Urothelium cell line (cell line): ENCODE measurements at regions not wholly inside any gene's neighbourhood (a gene's known extent, or its start where the extent isn't known, plus 50 kb on each side); places are given as distances from the start of the nearest gene placed in this dataset.
A peak's percentile ranks its signal among the peaks of the same experiment; 100 is the strongest.
"Not testable (repeated sequence)": the region's sequence is repeated elsewhere in the genome, so short reads cannot be mapped to it uniquely, and the experiment has no call there.

ENCODE experiments used
- DNase-seq: peaks from one replicate; pipeline ENCODE4 v3.0.0; 2011; ENCODE audit warnings: low spot score, mixed read lengths
- FAIRE-seq: peaks from 2 replicates; lab custom pipeline; 2011; peaks lifted over from hg19 to GRCh38; lab: Jason Lieb, UNC

- no peak for DNase-seq
- FAIRE-seq, result no peak
These were observed 154.7 kb upstream of the DGKB start for GRCh38 chr7:15057272-15057671.

GRCh38 chr7:15054304-15054703, 151.8 kb upstream of the DGKB start:
- FAIRE-seq, DNase-seq: not testable (repeated sequence)

- DNase-seq, result no peak
- FAIRE-seq, result no peak
These were observed 146.6 kb upstream of the DGKB start for GRCh38 chr7:15049157-15049556.

- FAIRE-seq (no peak), DNase-seq (no peak)
These were observed 144.3 kb upstream of the DGKB start for GRCh38 chr7:15046861-15047260.

GRCh38 chr7:15043931-15044330, 141.4 kb upstream of the DGKB start:
- DNase-seq (no peak), FAIRE-seq (no peak)

GRCh38 chr7:15042285-15043065, 139.9 kb upstream of the DGKB start:
- no peak for DNase-seq
- FAIRE-seq, result no peak

- no peak for FAIRE-seq
- DNase-seq, result no peak
These were observed 138.7 kb upstream of the DGKB start for GRCh38 chr7:15041226-15041625.

- DNase-seq (no peak), FAIRE-seq (no peak)
These were observed 133.3 kb upstream of the DGKB start for GRCh38 chr7:15035814-15036213.

GRCh38 chr7:15033039-15033438, 130.5 kb upstream of the DGKB start:
- DNase-seq (no peak), FAIRE-seq (no peak)

GRCh38 chr7:15018981-15019380, 116.4 kb upstream of the DGKB start:
- no peak for FAIRE-seq
- no peak for DNase-seq

GRCh38 chr7:15016766-15017165, 114.2 kb upstream of the DGKB start:
- DNase-seq, result peak; percentile 44
- no peak for FAIRE-seq

- no peak for FAIRE-seq
- no peak for DNase-seq
These were observed 113.7 kb upstream of the DGKB start for GRCh38 chr7:15016315-15016667.

GRCh38 chr7:15015545-15016314, 113.2 kb upstream of the DGKB start:
- FAIRE-seq (no peak), DNase-seq (peak; percentile 68)

- FAIRE-seq (no peak), DNase-seq (no peak)
These were observed 109.6 kb upstream of the DGKB start for GRCh38 chr7:15012135-15012534.

- DNase-seq, result no peak
- FAIRE-seq, result no peak
These were observed 108.7 kb upstream of the DGKB start for GRCh38 chr7:15011289-15011688.

- FAIRE-seq, result no peak
- DNase-seq, result peak; percentile 8
These were observed 105.0 kb upstream of the DGKB start for GRCh38 chr7:15007507-15007906.

GRCh38 chr7:15005672-15006071, 103.1 kb upstream of the DGKB start:
- FAIRE-seq, result no peak
- DNase-seq, result no peak

GRCh38 chr7:15000157-15000556, 97.6 kb upstream of the DGKB start:
- no peak for FAIRE-seq

GRCh38 chr7:14999331-14999730, 96.8 kb upstream of the DGKB start:
- FAIRE-seq (peak; percentile 5), DNase-seq (no peak)

More at GRCh38 chr7:15000157-15000556, 97.6 kb upstream of the DGKB start:
- no peak for DNase-seq

- DNase-seq (no peak), FAIRE-seq (no peak)
These were observed 93.2 kb upstream of the DGKB start for GRCh38 chr7:14995774-14996173.

GRCh38 chr7:14988941-14989340, 86.4 kb upstream of the DGKB start:
- FAIRE-seq (no peak), DNase-seq (no peak)

- FAIRE-seq (no peak), DNase-seq (no peak)
These were observed 76.1 kb upstream of the DGKB start for GRCh38 chr7:14978687-14979086.
